GM12872 (cell line): ENCODE measurements at regions not wholly inside any gene's neighbourhood (a gene's known extent, or its start where the extent isn't known, plus 50 kb on each side); places are given as distances from the start of the nearest gene placed in this dataset.

Experiments
- CTCF ChIP-seq: IDR thresholded peaks from 3 replicates; pipeline ENCODE4 v1.5.1; 2011; ENCODE audit warnings: low read depth, mild to moderate bottlenecking, low read length, moderate library complexity; ENCODE audit not compliant: insufficient read depth

DNA sequence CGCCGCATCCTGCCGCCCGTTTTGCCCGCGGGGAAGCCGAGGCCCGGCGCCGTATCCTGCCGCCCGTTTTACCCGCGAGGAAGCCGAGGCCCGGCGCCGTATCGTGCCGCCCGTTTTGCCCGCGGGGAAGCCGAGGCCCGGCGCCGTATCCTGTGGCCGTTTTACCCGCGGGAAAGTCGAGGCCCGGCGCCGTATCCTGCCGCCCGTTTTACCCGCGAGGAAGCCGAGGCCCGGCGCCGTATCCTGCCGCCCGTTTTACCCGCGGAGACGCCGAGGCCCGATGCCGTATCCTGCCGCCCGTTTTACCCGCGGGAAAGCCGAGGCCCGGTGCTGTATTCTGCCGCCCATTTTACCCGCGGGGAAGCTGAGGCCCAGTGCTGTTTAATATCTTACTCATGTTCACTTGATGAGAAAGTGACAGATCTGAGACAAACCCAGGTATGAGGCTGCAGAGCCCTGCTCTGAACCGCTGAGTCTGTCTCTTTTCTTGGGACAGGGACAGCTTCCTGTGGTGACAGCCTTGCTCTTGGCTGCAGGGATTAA, 129.4 kb downstream of the CDH26 start:
- TF ChIP-seq CTCF, result no peak

GRCh38 chr20:60088236-60088635, 130.0 kb downstream of the CDH26 start:
- no peak for TF ChIP-seq CTCF

GRCh38 chr20:60090631-60091030, 132.4 kb downstream of the CDH26 start:
- no peak for TF ChIP-seq CTCF

GRCh38 chr20:60091305-60091704, 133.1 kb downstream of the CDH26 start:
- TF ChIP-seq CTCF, result no peak

DNA sequence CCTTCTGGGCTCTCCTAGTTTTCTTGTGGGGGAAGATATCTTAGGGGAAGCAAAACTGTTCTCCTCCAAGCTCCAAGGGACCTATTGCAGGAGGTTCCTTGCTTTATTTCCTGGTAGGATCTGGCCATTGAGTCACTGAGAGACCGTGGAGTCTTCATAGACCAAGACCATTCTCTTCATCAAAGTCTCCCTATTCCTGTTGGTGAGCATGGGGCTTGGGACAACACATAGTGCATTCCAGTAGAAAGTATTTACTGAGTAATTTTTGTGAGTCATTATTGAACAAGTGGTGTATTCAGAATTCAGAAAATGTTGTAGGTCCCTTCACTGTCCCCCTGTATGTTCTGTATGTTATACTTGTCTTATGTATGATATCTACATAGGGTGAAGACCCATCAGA, 133.6 kb downstream of the CDH26 start:
- no peak for TF ChIP-seq CTCF

GRCh38 chr20:60092729-60093128, 134.5 kb downstream of the CDH26 start:
- TF ChIP-seq CTCF, result no peak

- TF ChIP-seq CTCF, result no peak
These were observed 137.2 kb downstream of the CDH26 start for GRCh38 chr20:60095456-60095855.
